AG09309 (cell line): ENCODE measurements at regions not wholly inside any gene's neighbourhood (a gene's known extent, or its start where the extent isn't known, plus 50 kb on each side); places are given as distances from the start of the nearest gene placed in this dataset.

Source experiments
- DNase-seq: peaks from one replicate; pipeline ENCODE4 v3.0.0-alpha.2; 2010; ENCODE audit warnings: low read depth
- H3K4me3 ChIP-seq: 2 replicates; pipeline ENCODE4 v1.5.1; 2011; ENCODE audit warnings: mild to moderate bottlenecking, low read depth, low read length, moderate library complexity; ENCODE audit not compliant: control insufficient read depth
- CTCF ChIP-seq: IDR thresholded peaks from 2 replicates; pipeline ENCODE4 v1.5.1; 2011; ENCODE audit warnings: mild to moderate bottlenecking, low read depth, low read length, inconsistent platforms; ENCODE audit not compliant: insufficient read depth, control insufficient read depth; ENCODE audit errors: missing control alignments

- no peak for TF ChIP-seq CTCF
- no peak for DNase-seq
- H3K4me3 ChIP-seq = no peak overlapping the region
Measured at GRCh38 chr12:24381790-24382189, 432.3 kb upstream of the SOX5 start.

- no peak overlapping the region for H3K4me3 ChIP-seq
- TF ChIP-seq CTCF = no peak
- no peak for DNase-seq
Measured at GRCh38 chr12:24379861-24380521, 430.5 kb upstream of the SOX5 start.

GRCh38 chr12:24379433-24379832 is 430.0 kb upstream of the SOX5 start:
- H3K4me3 ChIP-seq = no peak overlapping the region
- DNase-seq = no peak
- TF ChIP-seq CTCF = no peak

- no peak overlapping the region for H3K4me3 ChIP-seq
- TF ChIP-seq CTCF = no peak
- no peak for DNase-seq
Measured at GRCh38 chr12:24378548-24379407, 429.3 kb upstream of the SOX5 start.

GRCh38 chr12:24374452-24374851 is 425.0 kb upstream of the SOX5 start:
- TF ChIP-seq CTCF = no peak
- no peak overlapping the region for H3K4me3 ChIP-seq
- DNase-seq = no peak

- DNase-seq = no peak
- TF ChIP-seq CTCF = no peak
- no peak overlapping the region for H3K4me3 ChIP-seq
Measured at GRCh38 chr12:24373004-24373403, 423.5 kb upstream of the SOX5 start.
